Neutrophil (primary cell): ENCODE measurements at regions not wholly inside any gene's neighbourhood (a gene's known extent, or its start where the extent isn't known, plus 50 kb on each side); places are given as distances from the start of the nearest gene placed in this dataset.

Experiments
- H3K27ac ChIP-seq: fragments of 200-600 bp; sonication (generic); 2 replicates; pipeline ENCODE4 v1.5.1; 2016; ENCODE audit warnings: mild to moderate bottlenecking, moderate library complexity
- H3K27me3 ChIP-seq: fragments of 200-600 bp; sonication (generic); 2 replicates; pipeline ENCODE4 v1.6.0; 2016; ENCODE audit warnings: mild to moderate bottlenecking
- H3K36me3 ChIP-seq: fragments of 200-600 bp; sonication (generic); 2 replicates; pipeline ENCODE4 v1.5.1; 2017
- H3K4me1 ChIP-seq, 2 experiments: fragments of 200-600 bp in 1 of 2; sonication (generic) in 1 of 2; 1 replicate in 1 of 2; 2 replicates in 1 of 2; pipeline versions ENCODE4 v1.5.1 to v1.6.1; 2013 to 2016; ENCODE audit warnings: low read depth in 1 of 2, low read length in 1 of 2, mild to moderate bottlenecking in 1 of 2, moderate library complexity in 1 of 2; ENCODE audit not compliant: control insufficient read depth in 1 of 2, insufficient read depth in 1 of 2
- H3K4me3 ChIP-seq, 2 experiments: fragments of 200-600 bp in 1 of 2; sonication (generic) in 1 of 2; 1 replicate in 1 of 2; 2 replicates in 1 of 2; pipeline ENCODE4 v1.5.1; 2013 to 2016; ENCODE audit warnings: low read depth in 1 of 2, low read length in 1 of 2, mild to moderate bottlenecking in 1 of 2, moderate library complexity in 1 of 2
- H3K9me3 ChIP-seq: fragments of 200-600 bp; sonication (generic); 2 replicates; pipeline ENCODE4 v1.5.1; 2016
- CTCF ChIP-seq: fragments of 200-600 bp; sonication (generic); IDR thresholded peaks from 2 replicates; pipeline ENCODE4 v1.5.1; 2016; ENCODE audit warnings: antibody characterized with exemption

GRCh38 chr6:165895421-165896165 lies 232.6 kb upstream of the PDE10A start:
- peaks cover under 1% of the 10 kb centered on the region for H3K27me3 ChIP-seq
- H3K4me1 ChIP-seq = no peaks in the 10 kb centered on the region
- H3K36me3 ChIP-seq = no peaks in the 10 kb centered on the region
- H3K4me3 ChIP-seq = no peak overlapping the region
- no peak for TF ChIP-seq CTCF
- H3K27ac ChIP-seq = no peak overlapping the region
- no peaks in the 10 kb centered on the region for H3K9me3 ChIP-seq

- Histone ChIP-seq H3K4me3 (no peak overlapping the region), H3K4me1 (no peaks in the 10 kb centered on the region), H3K9me3 (no peaks in the 10 kb centered on the region), H3K27ac (no peak overlapping the region), H3K36me3 (no peaks in the 10 kb centered on the region), H3K27me3 (peaks cover 10% of the 10 kb centered on the region)
- no peak for TF ChIP-seq CTCF
These were observed 231.3 kb upstream of the PDE10A start for GRCh38 chr6:165894171-165894825.

- H3K27ac ChIP-seq = no peak overlapping the region
- H3K27me3 ChIP-seq = peaks cover 19% of the 10 kb centered on the region
- H3K9me3 ChIP-seq = no peaks in the 10 kb centered on the region
- no peaks in the 10 kb centered on the region for H3K4me1 ChIP-seq
- no peak for TF ChIP-seq CTCF
- H3K36me3 ChIP-seq = no peaks in the 10 kb centered on the region
- no peak overlapping the region for H3K4me3 ChIP-seq
These were observed 230.4 kb upstream of the PDE10A start for GRCh38 chr6:165893431-165893830.

- Histone ChIP-seq H3K36me3 (no peaks in the 10 kb centered on the region), H3K4me1 (no peaks in the 10 kb centered on the region), H3K27ac (no peak overlapping the region), H3K27me3 (peaks cover 19% of the 10 kb centered on the region), H3K9me3 (no peaks in the 10 kb centered on the region), H3K4me3 (no peak overlapping the region)
- TF ChIP-seq CTCF = no peak
These were observed 228.3 kb upstream of the PDE10A start for GRCh38 chr6:165891320-165891719.

- H3K27ac ChIP-seq = no peak overlapping the region
- peaks cover 19% of the 10 kb centered on the region for H3K27me3 ChIP-seq
- no peaks in the 10 kb centered on the region for H3K36me3 ChIP-seq
- no peak for TF ChIP-seq CTCF
- no peak overlapping the region for H3K4me3 ChIP-seq
- H3K4me1 ChIP-seq = no peaks in the 10 kb centered on the region
- H3K9me3 ChIP-seq = no peaks in the 10 kb centered on the region
These were observed 227.3 kb upstream of the PDE10A start for GRCh38 chr6:165890404-165890735.
